Testis (tissue), 2 donors: ENCODE measurements at regions not wholly inside any gene's neighbourhood (a gene's known extent, or its start where the extent isn't known, plus 50 kb on each side); places are given as distances from the start of the nearest gene placed in this dataset.

ENCODE experiments used
- POLR2A ChIP-seq: fragments of 450-650 bp; IDR thresholded peaks from one replicate; pipeline ENCODE4 v1.6.1; 2017; ENCODE audit warnings: antibody characterized with exemption, mild to moderate bottlenecking, moderate library complexity
- TF ChIP-seq, protein P1 (sequence below), 3 experiments: fragments of 450-650 bp in 2 of 3; fragments of 200-600 bp in 1 of 3; sonication (generic) in 1 of 3; IDR thresholded peaks; one replicate each; pipeline ENCODE4 v1.5.1; 2016 to 2019; ENCODE audit warnings: antibody characterized with exemption in 3 of 3, mild to moderate bottlenecking in 2 of 3, moderate library complexity in 1 of 3

DNA sequence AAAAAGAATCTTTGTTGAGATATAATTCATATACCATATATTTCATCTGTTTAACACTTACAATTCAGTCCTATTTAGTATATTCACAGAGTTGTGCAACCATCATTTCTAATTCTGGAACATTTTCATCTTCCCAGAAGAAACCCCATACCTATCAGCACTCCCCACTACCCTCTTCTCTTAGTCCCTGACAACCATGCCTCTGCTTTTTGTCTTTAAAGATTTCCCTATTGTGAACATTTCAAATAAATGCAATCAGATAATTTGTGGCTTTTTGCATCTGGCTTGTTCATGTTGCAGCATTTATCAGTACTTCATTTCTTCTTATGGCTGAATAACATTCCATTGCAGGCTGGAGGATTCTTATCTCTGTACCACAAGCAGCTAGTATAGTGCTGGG is 305.9 kb upstream of the MEX3C start:
- TF ChIP-seq POLR2A: no peak
- TF ChIP-seq, protein P1, sequence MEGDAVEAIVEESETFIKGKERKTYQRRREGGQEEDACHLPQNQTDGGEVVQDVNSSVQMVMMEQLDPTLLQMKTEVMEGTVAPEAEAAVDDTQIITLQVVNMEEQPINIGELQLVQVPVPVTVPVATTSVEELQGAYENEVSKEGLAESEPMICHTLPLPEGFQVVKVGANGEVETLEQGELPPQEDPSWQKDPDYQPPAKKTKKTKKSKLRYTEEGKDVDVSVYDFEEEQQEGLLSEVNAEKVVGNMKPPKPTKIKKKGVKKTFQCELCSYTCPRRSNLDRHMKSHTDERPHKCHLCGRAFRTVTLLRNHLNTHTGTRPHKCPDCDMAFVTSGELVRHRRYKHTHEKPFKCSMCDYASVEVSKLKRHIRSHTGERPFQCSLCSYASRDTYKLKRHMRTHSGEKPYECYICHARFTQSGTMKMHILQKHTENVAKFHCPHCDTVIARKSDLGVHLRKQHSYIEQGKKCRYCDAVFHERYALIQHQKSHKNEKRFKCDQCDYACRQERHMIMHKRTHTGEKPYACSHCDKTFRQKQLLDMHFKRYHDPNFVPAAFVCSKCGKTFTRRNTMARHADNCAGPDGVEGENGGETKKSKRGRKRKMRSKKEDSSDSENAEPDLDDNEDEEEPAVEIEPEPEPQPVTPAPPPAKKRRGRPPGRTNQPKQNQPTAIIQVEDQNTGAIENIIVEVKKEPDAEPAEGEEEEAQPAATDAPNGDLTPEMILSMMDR (IDR thresholded peaks at IDR 0.05): no peak
